ENCODE measurements at regions not wholly inside any gene's neighbourhood (a gene's known extent, or its start where the extent isn't known, plus 50 kb on each side); places are given as distances from the start of the nearest gene placed in this dataset.
"Not testable (repeated sequence)": the region's sequence is repeated elsewhere in the genome, so short reads cannot be mapped to it uniquely, and the experiment has no call there.

GRCh38 chr5:90264689-90265544 lies 144.6 kb downstream of the CETN3 start:
- WGBS, result 24% methylated on average over 9 of the region's 9 CpGs
- no peaks in the 10 kb centered on the region for H3K36me3 ChIP-seq (ENCODE audit: insufficient read depth)
- H3K4me3 ChIP-seq (ENCODE audit: low read depth, low read length), result no peak overlapping the region
- DNase-seq (ENCODE audit: extremely low spot score), result peak; percentile 20
- H3K27ac ChIP-seq (ENCODE audit: low read depth), result no peak overlapping the region
- no peaks in the 10 kb centered on the region for H3K4me1 ChIP-seq (ENCODE audit: insufficient read depth)

- WGBS, result 84% methylated on average over 12 of the region's 12 CpGs
- Histone ChIP-seq H3K4me1 (ENCODE audit: insufficient read depth) (no peaks in the 10 kb centered on the region), H3K36me3 (ENCODE audit: insufficient read depth) (no peaks in the 10 kb centered on the region), H3K27ac (ENCODE audit: low read depth) (no peak overlapping the region), H3K4me3 (ENCODE audit: low read depth, low read length) (no peak overlapping the region)
- no peak for DNase-seq (ENCODE audit: extremely low spot score)
Measured at GRCh38 chr5:90263102-90263820, 146.3 kb downstream of the CETN3 start.

DNA sequence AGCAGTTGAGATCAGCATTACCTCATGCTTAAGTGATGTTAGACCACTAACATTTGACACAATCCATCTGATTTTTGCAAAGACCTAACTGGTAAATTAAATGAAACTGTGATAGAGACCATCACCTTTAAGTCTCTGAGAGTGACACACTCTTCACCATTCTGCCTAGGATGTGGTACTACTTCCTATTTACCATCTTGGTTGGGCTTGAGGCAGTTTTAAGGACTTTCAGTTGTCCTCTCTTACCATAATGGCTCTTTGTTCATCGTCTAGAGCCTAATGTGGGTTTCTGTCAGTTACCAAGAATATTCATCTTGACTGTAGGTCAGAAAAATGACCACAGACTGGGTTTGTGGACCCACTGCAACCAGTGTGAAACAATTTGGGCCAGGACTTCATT lies 158.1 kb downstream of the CETN3 start:
- DNase-seq (ENCODE audit: extremely low spot score), result no peak
- H3K4me1 ChIP-seq (ENCODE audit: insufficient read depth), result no peaks in the 10 kb centered on the region
- WGBS, result 86% methylated on average over 1 of the region's 1 CpG
- no peak overlapping the region for H3K4me3 ChIP-seq (ENCODE audit: low read depth, low read length)
- H3K36me3 ChIP-seq (ENCODE audit: insufficient read depth), result no peaks in the 10 kb centered on the region
- no peak overlapping the region for H3K27ac ChIP-seq (ENCODE audit: low read depth)

- no peak for DNase-seq (ENCODE audit: extremely low spot score)
- H3K27ac ChIP-seq (ENCODE audit: low read depth), result no peak overlapping the region
- H3K4me1 ChIP-seq (ENCODE audit: insufficient read depth), result no peaks in the 10 kb centered on the region
- H3K36me3 ChIP-seq (ENCODE audit: insufficient read depth), result no peaks in the 10 kb centered on the region
- 47% methylated on average over 1 of the region's 1 CpG for WGBS
- no peak overlapping the region for H3K4me3 ChIP-seq (ENCODE audit: low read depth, low read length)
Measured at GRCh38 chr5:90248640-90249039, 160.9 kb downstream of the CETN3 start.

- WGBS, result 79% methylated on average over 3 of the region's 3 CpGs
Measured at GRCh38 chr5:90243848-90244247, 165.7 kb downstream of the CETN3 start.

GRCh38 chr5:90233476-90233875 lies 176.1 kb downstream of the CETN3 start:
- Histone ChIP-seq H3K4me1 (ENCODE audit: insufficient read depth) (no peaks in the 10 kb centered on the region), H3K4me3 (ENCODE audit: low read depth, low read length) (no peak overlapping the region), H3K36me3 (ENCODE audit: insufficient read depth) (no peaks in the 10 kb centered on the region), H3K27ac (ENCODE audit: low read depth) (no peak overlapping the region)
- no peak for DNase-seq (ENCODE audit: extremely low spot score)
- WGBS, result 42% methylated on average over 3 of the region's 3 CpGs

More at GRCh38 chr5:90243848-90244247, 165.7 kb downstream of the CETN3 start:
- H3K4me3 ChIP-seq (ENCODE audit: low read depth, low read length); DNase-seq (ENCODE audit: extremely low spot score); H3K36me3 ChIP-seq (ENCODE audit: insufficient read depth); H3K4me1 ChIP-seq (ENCODE audit: insufficient read depth); H3K27ac ChIP-seq (ENCODE audit: low read depth): not testable (repeated sequence)

GRCh38 chr5:90231688-90232087 lies 177.9 kb downstream of the CETN3 start:
- no peaks in the 10 kb centered on the region for H3K4me1 ChIP-seq (ENCODE audit: insufficient read depth)
- 48% methylated on average over 4 of the region's 4 CpGs for WGBS
- no peak overlapping the region for H3K4me3 ChIP-seq (ENCODE audit: low read depth, low read length)
- peak overlapping the region; percentile 23 for H3K27ac ChIP-seq (ENCODE audit: low read depth)
- DNase-seq (ENCODE audit: extremely low spot score), result no peak
- no peaks in the 10 kb centered on the region for H3K36me3 ChIP-seq (ENCODE audit: insufficient read depth)

DNA sequence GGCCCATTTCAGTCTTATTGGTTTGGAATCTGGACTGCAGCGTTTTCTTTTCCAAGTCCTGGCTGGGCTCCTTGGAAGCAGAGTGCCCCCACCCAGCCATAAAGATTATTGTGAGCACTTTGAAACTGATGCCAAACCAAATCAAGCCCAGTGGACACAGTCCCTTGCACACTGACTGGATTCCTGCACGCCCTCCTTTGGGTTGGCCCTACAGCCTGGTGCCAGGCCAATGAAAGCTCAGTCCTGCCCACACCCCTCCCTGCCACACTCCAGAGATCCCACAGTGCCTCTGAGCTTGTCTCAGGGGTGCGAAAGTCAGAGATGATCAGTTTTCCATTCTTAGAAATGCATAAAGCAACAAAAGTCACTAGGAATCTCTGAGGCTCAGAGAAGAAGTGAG lies 181.9 kb downstream of the CETN3 start:
- DNase-seq (ENCODE audit: extremely low spot score), result no peak
- Histone ChIP-seq H3K4me3 (ENCODE audit: low read depth, low read length) (no peak overlapping the region), H3K4me1 (ENCODE audit: insufficient read depth) (no peaks in the 10 kb centered on the region), H3K27ac (ENCODE audit: low read depth) (no peak overlapping the region), H3K36me3 (ENCODE audit: insufficient read depth) (no peaks in the 10 kb centered on the region)
- WGBS, result 24% methylated on average over 3 of the region's 3 CpGs

- Histone ChIP-seq H3K27ac (ENCODE audit: low read depth) (no peak overlapping the region), H3K36me3 (ENCODE audit: insufficient read depth) (no peaks in the 10 kb centered on the region), H3K4me3 (ENCODE audit: low read depth, low read length) (no peak overlapping the region), H3K4me1 (ENCODE audit: insufficient read depth) (no peaks in the 10 kb centered on the region)
- no peak for DNase-seq (ENCODE audit: extremely low spot score)
- WGBS, result 51% methylated on average over 2 of the region's 2 CpGs
Measured at GRCh38 chr5:90226433-90227099, 183.0 kb downstream of the CETN3 start.

GRCh38 chr5:90224342-90224741 lies 185.2 kb downstream of the CETN3 start:
- 95% methylated on average over 1 of the region's 1 CpG for WGBS
- no peak for DNase-seq (ENCODE audit: extremely low spot score)
- H3K27ac ChIP-seq (ENCODE audit: low read depth), result no peak overlapping the region
- no peak overlapping the region for H3K4me3 ChIP-seq (ENCODE audit: low read depth, low read length)
- no peaks in the 10 kb centered on the region for H3K4me1 ChIP-seq (ENCODE audit: insufficient read depth)
- H3K36me3 ChIP-seq (ENCODE audit: insufficient read depth), result no peaks in the 10 kb centered on the region

DNA sequence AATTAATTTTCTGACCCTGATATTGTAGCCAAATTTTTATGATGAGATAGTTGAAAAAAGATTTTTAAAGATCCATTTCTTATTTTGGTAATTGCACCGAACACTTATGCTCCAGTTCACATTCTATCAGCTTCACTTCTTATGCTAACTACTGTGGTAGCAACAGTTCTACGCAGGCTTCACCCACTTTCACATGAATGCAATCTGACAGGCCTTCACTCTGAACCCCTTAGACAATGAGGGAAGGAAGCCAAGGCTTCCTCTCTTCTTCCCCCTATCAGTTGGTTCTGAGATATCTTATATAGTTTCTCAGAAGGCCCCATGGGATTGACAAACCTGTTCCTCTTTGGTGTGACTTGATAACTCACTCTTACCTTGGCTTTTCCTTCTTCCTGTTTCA lies 185.8 kb downstream of the CETN3 start:
- H3K36me3 ChIP-seq (ENCODE audit: insufficient read depth), result no peaks in the 10 kb centered on the region
- H3K4me1 ChIP-seq (ENCODE audit: insufficient read depth), result no peaks in the 10 kb centered on the region
- DNase-seq (ENCODE audit: extremely low spot score), result no peak
- H3K4me3 ChIP-seq (ENCODE audit: low read depth, low read length), result no peak overlapping the region
- 90% methylated on average over 2 of the region's 2 CpGs for WGBS
- H3K27ac ChIP-seq (ENCODE audit: low read depth), result no peak overlapping the region

GRCh38 chr5:90221951-90222350 lies 187.6 kb downstream of the CETN3 start:
- no peaks in the 10 kb centered on the region for H3K4me1 ChIP-seq (ENCODE audit: insufficient read depth)
- no peaks in the 10 kb centered on the region for H3K36me3 ChIP-seq (ENCODE audit: insufficient read depth)
- DNase-seq (ENCODE audit: extremely low spot score), result no peak
- H3K4me3 ChIP-seq (ENCODE audit: low read depth, low read length), result no peak overlapping the region
- 65% methylated on average over 2 of the region's 2 CpGs for WGBS
- H3K27ac ChIP-seq (ENCODE audit: low read depth), result no peak overlapping the region

GRCh38 chr5:90220554-90220953 lies 189.0 kb downstream of the CETN3 start:
- Histone ChIP-seq H3K27ac (ENCODE audit: low read depth) (no peak overlapping the region), H3K4me1 (ENCODE audit: insufficient read depth) (no peaks in the 10 kb centered on the region), H3K4me3 (ENCODE audit: low read depth, low read length) (no peak overlapping the region), H3K36me3 (ENCODE audit: insufficient read depth) (no peaks in the 10 kb centered on the region)
- no peak for DNase-seq (ENCODE audit: extremely low spot score)
- 80% methylated on average over 3 of the region's 3 CpGs for WGBS

DNA sequence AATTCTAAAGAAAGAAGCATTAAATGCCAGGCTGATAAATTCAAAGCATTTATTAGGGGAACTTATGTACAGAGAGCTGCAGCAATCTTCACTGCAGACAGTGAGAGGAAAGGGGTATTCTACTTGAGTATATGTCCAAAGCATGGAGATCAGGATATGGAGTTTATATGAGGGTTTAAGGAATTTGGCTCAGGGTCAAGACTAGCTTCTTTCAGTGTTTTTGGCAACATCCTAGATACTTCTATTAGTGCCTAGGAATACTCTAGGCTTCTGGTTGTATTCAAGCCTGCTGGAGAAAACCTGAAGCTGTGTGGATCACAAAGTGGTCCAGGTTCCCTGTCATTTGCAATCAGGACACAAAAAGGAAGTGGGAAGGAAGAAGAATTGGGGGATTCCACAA lies 194.6 kb downstream of the CETN3 start:
- H3K27ac ChIP-seq (ENCODE audit: low read depth), result no peak overlapping the region
- H3K36me3 ChIP-seq (ENCODE audit: insufficient read depth), result no peaks in the 10 kb centered on the region
- H3K4me3 ChIP-seq (ENCODE audit: low read depth, low read length), result no peak overlapping the region
- no peak for DNase-seq (ENCODE audit: extremely low spot score)
- no peaks in the 10 kb centered on the region for H3K4me1 ChIP-seq (ENCODE audit: insufficient read depth)

Measured in urinary bladder (tissue), 3 donors.